ENCODE measurements at regions not wholly inside any gene's neighbourhood (a gene's known extent, or its start where the extent isn't known, plus 50 kb on each side); places are given as distances from the start of the nearest gene placed in this dataset.

DNA sequence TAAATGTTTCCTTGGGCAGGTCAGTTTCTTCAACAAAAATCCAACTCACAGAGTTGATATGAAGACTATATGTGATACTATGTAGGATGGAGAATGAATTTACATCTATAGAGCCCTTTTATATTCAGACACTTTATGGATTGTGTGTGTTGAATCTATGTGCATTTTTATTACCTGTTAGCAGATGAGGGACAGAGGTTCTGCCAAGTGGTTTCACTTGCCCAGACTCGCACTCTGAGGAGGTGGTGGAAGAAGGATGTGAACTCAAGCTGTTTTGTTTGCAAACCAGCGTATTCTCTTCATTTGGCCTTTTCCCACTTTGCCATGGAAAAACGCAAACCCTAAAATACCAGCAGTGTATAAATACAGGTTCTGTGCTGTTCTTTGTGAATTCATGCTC lies 237.6 kb downstream of the TDRD15 start:
- TF ChIP-seq POLR2A (IDR thresholded peaks at IDR 0.05; ENCODE audit: low read depth, low read length), result no peak
- TF ChIP-seq CTCF (conservative IDR thresholded peaks at IDR 0.05; ENCODE audit: low read depth, low read length), result no peak
- no peak for TF ChIP-seq RCOR1 (IDR thresholded peaks at IDR 0.05; ENCODE audit: insufficient replicate concordance, low read length)
- TF ChIP-seq RFX5 (IDR thresholded peaks at IDR 0.05; ENCODE audit: low read depth, low read length), result no peak
- TF ChIP-seq, protein P1, sequence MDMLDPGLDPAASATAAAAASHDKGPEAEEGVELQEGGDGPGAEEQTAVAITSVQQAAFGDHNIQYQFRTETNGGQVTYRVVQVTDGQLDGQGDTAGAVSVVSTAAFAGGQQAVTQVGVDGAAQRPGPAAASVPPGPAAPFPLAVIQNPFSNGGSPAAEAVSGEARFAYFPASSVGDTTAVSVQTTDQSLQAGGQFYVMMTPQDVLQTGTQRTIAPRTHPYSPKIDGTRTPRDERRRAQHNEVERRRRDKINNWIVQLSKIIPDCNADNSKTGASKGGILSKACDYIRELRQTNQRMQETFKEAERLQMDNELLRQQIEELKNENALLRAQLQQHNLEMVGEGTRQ (IDR thresholded peaks at IDR 0.05; ENCODE audit: low read depth, low read length), result no peak

All from IMR-90 (cell line).